Esophagus squamous epithelium (tissue), 4 donors: ENCODE measurements at regions not wholly inside any gene's neighbourhood (a gene's known extent, or its start where the extent isn't known, plus 50 kb on each side); places are given as distances from the start of the nearest gene placed in this dataset.

ENCODE experiments used
- POLR2A ChIP-seq, 4 donors: fragments of 450-650 bp; IDR thresholded peaks; one replicate each; pipeline ENCODE4 v1.6.1; 2017; ENCODE audit warnings: antibody characterized with exemption in 4 of 4, mild to moderate bottlenecking in 4 of 4, moderate library complexity in 3 of 4
- TF ChIP-seq, protein P1 (sequence below), 6 experiments: fragments of 450-650 bp in 4 of 6; fragments of 200-600 bp in 2 of 6; sonication (generic) in 2 of 6; IDR thresholded peaks; one replicate each; pipeline ENCODE4 v1.5.1; 2016 to 2019; ENCODE audit warnings: antibody characterized with exemption in 6 of 6, mild to moderate bottlenecking in 4 of 6, moderate library complexity in 4 of 6

DNA sequence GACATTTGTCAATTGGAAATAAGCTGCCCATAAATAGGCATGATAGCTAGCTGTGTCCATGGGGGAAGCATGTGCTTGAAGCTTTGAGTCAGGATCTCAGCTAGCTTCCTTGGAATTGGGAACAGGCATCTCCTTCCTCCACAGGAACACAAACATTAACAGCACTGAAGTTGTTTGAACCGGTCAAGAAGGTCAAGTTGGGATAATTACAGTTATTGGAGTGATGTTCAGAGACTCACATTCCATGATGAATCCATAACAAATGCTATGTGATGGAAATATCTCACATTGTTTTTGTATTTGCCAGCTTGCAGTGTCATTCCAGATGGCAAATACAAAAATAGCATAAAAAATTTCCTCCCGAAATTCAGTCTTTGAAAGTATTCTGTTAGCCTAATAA lies 347.6 kb upstream of the SMIM21 start:
- TF ChIP-seq, protein P1, sequence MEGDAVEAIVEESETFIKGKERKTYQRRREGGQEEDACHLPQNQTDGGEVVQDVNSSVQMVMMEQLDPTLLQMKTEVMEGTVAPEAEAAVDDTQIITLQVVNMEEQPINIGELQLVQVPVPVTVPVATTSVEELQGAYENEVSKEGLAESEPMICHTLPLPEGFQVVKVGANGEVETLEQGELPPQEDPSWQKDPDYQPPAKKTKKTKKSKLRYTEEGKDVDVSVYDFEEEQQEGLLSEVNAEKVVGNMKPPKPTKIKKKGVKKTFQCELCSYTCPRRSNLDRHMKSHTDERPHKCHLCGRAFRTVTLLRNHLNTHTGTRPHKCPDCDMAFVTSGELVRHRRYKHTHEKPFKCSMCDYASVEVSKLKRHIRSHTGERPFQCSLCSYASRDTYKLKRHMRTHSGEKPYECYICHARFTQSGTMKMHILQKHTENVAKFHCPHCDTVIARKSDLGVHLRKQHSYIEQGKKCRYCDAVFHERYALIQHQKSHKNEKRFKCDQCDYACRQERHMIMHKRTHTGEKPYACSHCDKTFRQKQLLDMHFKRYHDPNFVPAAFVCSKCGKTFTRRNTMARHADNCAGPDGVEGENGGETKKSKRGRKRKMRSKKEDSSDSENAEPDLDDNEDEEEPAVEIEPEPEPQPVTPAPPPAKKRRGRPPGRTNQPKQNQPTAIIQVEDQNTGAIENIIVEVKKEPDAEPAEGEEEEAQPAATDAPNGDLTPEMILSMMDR (IDR thresholded peaks at IDR 0.05): no peak
- no peak for TF ChIP-seq POLR2A (IDR thresholded peaks at IDR 0.05)
